ENCODE measurements at regions not wholly inside any gene's neighbourhood (a gene's known extent, or its start where the extent isn't known, plus 50 kb on each side); places are given as distances from the start of the nearest gene placed in this dataset.

- no peak for TF ChIP-seq CTCF (IDR thresholded peaks at IDR 0.05; ENCODE audit: control insufficient read depth, extremely low read depth, insufficient read depth)
- no peak overlapping the region for H3K4me3 ChIP-seq (ENCODE audit: low read depth, low read length)
- no peak for DNase-seq (ENCODE audit: low read depth)
Observed at GRCh38 chr9:90055226-90055625, 450.4 kb downstream of the GADD45G start.

- TF ChIP-seq CTCF (IDR thresholded peaks at IDR 0.05; ENCODE audit: control insufficient read depth, extremely low read depth, insufficient read depth): no peak
- no peak overlapping the region for H3K4me3 ChIP-seq (ENCODE audit: low read depth, low read length)
- DNase-seq (ENCODE audit: low read depth): no peak
Observed at GRCh38 chr9:90057361-90057760, 452.5 kb downstream of the GADD45G start.

- no peak overlapping the region for H3K4me3 ChIP-seq (ENCODE audit: low read depth, low read length)
- DNase-seq (ENCODE audit: low read depth): no peak
- no peak for TF ChIP-seq CTCF (IDR thresholded peaks at IDR 0.05; ENCODE audit: control insufficient read depth, extremely low read depth, insufficient read depth)
Observed at GRCh38 chr9:90058182-90058763, 453.5 kb downstream of the GADD45G start.

- no peak for TF ChIP-seq CTCF (IDR thresholded peaks at IDR 0.05; ENCODE audit: control insufficient read depth, extremely low read depth, insufficient read depth)
- no peak for DNase-seq (ENCODE audit: low read depth)
- no peak overlapping the region for H3K4me3 ChIP-seq (ENCODE audit: low read depth, low read length)
Observed at GRCh38 chr9:90059436-90059835, 454.6 kb downstream of the GADD45G start.

- no peak for TF ChIP-seq CTCF (IDR thresholded peaks at IDR 0.05; ENCODE audit: control insufficient read depth, extremely low read depth, insufficient read depth)
- H3K4me3 ChIP-seq (ENCODE audit: low read depth, low read length): no peak overlapping the region
- DNase-seq (ENCODE audit: low read depth): no peak
Observed at GRCh38 chr9:90060256-90060655, 455.4 kb downstream of the GADD45G start.

GRCh38 chr9:90061187-90061586 is 456.4 kb downstream of the GADD45G start:
- H3K4me3 ChIP-seq (ENCODE audit: low read depth, low read length): no peak overlapping the region
- no peak for DNase-seq (ENCODE audit: low read depth)
- TF ChIP-seq CTCF (IDR thresholded peaks at IDR 0.05; ENCODE audit: control insufficient read depth, extremely low read depth, insufficient read depth): no peak

GRCh38 chr9:90062982-90063381 is 458.2 kb downstream of the GADD45G start:
- no peak for DNase-seq (ENCODE audit: low read depth)
- no peak for TF ChIP-seq CTCF (IDR thresholded peaks at IDR 0.05; ENCODE audit: control insufficient read depth, extremely low read depth, insufficient read depth)
- H3K4me3 ChIP-seq (ENCODE audit: low read depth, low read length): no peak overlapping the region
